HEK293T (cell line): ENCODE measurements at regions not wholly inside any gene's neighbourhood (a gene's known extent, or its start where the extent isn't known, plus 50 kb on each side); places are given as distances from the start of the nearest gene placed in this dataset.

Source experiments
- CTCF ChIA-PET: fragments of 350-600 bp; formaldehyde crosslinking; extraction: SDS; loops from one replicate; lab custom pipeline; 2021; ENCODE audit warnings: antibody characterized with exemption, inconsistent platforms; lab: Yijun Ruan, JAX
- POLR2A ChIA-PET: fragments of 350-600 bp; formaldehyde crosslinking; extraction: SDS; loops from one replicate; lab custom pipeline; 2020; ENCODE audit warnings: antibody characterized with exemption, inconsistent platforms; lab: Yijun Ruan, JAX
- DNase-seq: peaks from one replicate; pipeline ENCODE4 v3.0.0; 2012; ENCODE audit warnings: mixed read lengths; ENCODE audit errors: extremely low spot score
- ARNT ChIP-seq: fragments of 450-650 bp; IDR thresholded peaks from 2 replicates; pipeline ENCODE4 v1.6.1; 2017; ENCODE audit warnings: mild to moderate bottlenecking
- BHLHE40 ChIP-seq: fragments of 450-650 bp; IDR thresholded peaks from 2 replicates; pipeline ENCODE4 v1.6.1; 2016; ENCODE audit warnings: mild to moderate bottlenecking, moderate library complexity, borderline replicate concordance
- CTBP1 ChIP-seq: fragments of 450-650 bp; IDR thresholded peaks from 2 replicates; pipeline ENCODE4 v1.6.1; 2016; ENCODE audit warnings: borderline replicate concordance
- ELF4 ChIP-seq: fragments of 450-650 bp; IDR thresholded peaks from 2 replicates; pipeline ENCODE4 v1.6.1; 2017; ENCODE audit warnings: antibody characterized with exemption
- FOXA1 ChIP-seq: fragments of 450-650 bp; IDR thresholded peaks from 2 replicates; pipeline ENCODE4 v1.6.1; 2016; ENCODE audit warnings: mild to moderate bottlenecking
- FOXK2 ChIP-seq: fragments of 450-650 bp; IDR thresholded peaks from 2 replicates; pipeline ENCODE4 v1.6.1; 2016; ENCODE audit warnings: mild to moderate bottlenecking
- FOXM1 ChIP-seq: fragments of 450-650 bp; IDR thresholded peaks from 2 replicates; pipeline ENCODE4 v1.6.1; 2017; ENCODE audit warnings: mild to moderate bottlenecking, borderline replicate concordance
- HDGF ChIP-seq: fragments of 450-650 bp; IDR thresholded peaks from 2 replicates; pipeline ENCODE4 v1.6.1; 2017; ENCODE audit warnings: antibody characterized with exemption, borderline replicate concordance
- L3MBTL2 ChIP-seq: fragments of 450-650 bp; conservative IDR thresholded peaks from 2 replicates; pipeline ENCODE4 v1.6.1; 2016; ENCODE audit warnings: mild to moderate bottlenecking
- LEF1 ChIP-seq: fragments of 450-650 bp; IDR thresholded peaks from 2 replicates; pipeline ENCODE4 v1.6.1; 2017; ENCODE audit warnings: mild to moderate bottlenecking, borderline replicate concordance
- NFRKB ChIP-seq: fragments of 450-650 bp; IDR thresholded peaks from 2 replicates; pipeline ENCODE4 v1.6.1; 2016; ENCODE audit warnings: mild to moderate bottlenecking, moderate library complexity
- PKNOX1 ChIP-seq: fragments of 450-650 bp; IDR thresholded peaks from 2 replicates; pipeline ENCODE4 v1.6.1; 2016
- SP1 ChIP-seq: fragments of 450-650 bp; IDR thresholded peaks from 2 replicates; pipeline ENCODE4 v1.6.1; 2017
- SUZ12 ChIP-seq: fragments of 450-650 bp; IDR thresholded peaks from 2 replicates; pipeline ENCODE4 v1.6.1; 2016; ENCODE audit warnings: mild to moderate bottlenecking
- TARDBP ChIP-seq: fragments of 450-650 bp; IDR thresholded peaks from 2 replicates; pipeline ENCODE4 v1.6.1; 2016
- ZNF384 ChIP-seq: fragments of 450-650 bp; IDR thresholded peaks from 2 replicates; pipeline ENCODE4 v1.6.1; 2016

GRCh38 chr20:61109221-61109805 lies 142.7 kb upstream of the CDH4 start:
- POLR2A ChIA-PET: no interaction called here
- no peak for DNase-seq
- CTCF ChIA-PET: no interaction called here
- TF ChIP-seq ZNF384: no peak
- TF ChIP-seq SP1: no peak
- TF ChIP-seq L3MBTL2: no peak
- TF ChIP-seq SUZ12: no peak
- no peak for TF ChIP-seq LEF1
- TF ChIP-seq FOXK2: no peak
- TF ChIP-seq BHLHE40: no peak
- no peak for TF ChIP-seq HDGF
- no peak for TF ChIP-seq TARDBP
- TF ChIP-seq PKNOX1: no peak
- TF ChIP-seq FOXA1: no peak
- no peak for TF ChIP-seq ARNT
- no peak for TF ChIP-seq NFRKB
- no peak for TF ChIP-seq FOXM1
- TF ChIP-seq CTBP1: no peak
- no peak for TF ChIP-seq ELF4

GRCh38 chr20:61112515-61112914 lies 139.5 kb upstream of the CDH4 start:
- POLR2A ChIA-PET: no interaction called here
- CTCF ChIA-PET: no interaction called here
- no peak for DNase-seq
- TF ChIP-seq NFRKB: no peak
- TF ChIP-seq FOXK2: no peak
- no peak for TF ChIP-seq FOXA1
- TF ChIP-seq BHLHE40: no peak
- no peak for TF ChIP-seq LEF1
- no peak for TF ChIP-seq HDGF
- no peak for TF ChIP-seq SP1
- no peak for TF ChIP-seq CTBP1
- TF ChIP-seq TARDBP: no peak
- no peak for TF ChIP-seq ZNF384
- no peak for TF ChIP-seq SUZ12
- TF ChIP-seq ARNT: no peak
- TF ChIP-seq L3MBTL2: no peak
- TF ChIP-seq PKNOX1: no peak
- TF ChIP-seq FOXM1: no peak
- no peak for TF ChIP-seq ELF4

- ChIA-PET POLR2A (no interaction called here), CTCF (no interaction called here)
- no peak for TF ChIP-seq CTBP1
- no peak for TF ChIP-seq ELF4
- no peak for TF ChIP-seq BHLHE40
- no peak for TF ChIP-seq FOXA1
- no peak for TF ChIP-seq SUZ12
- TF ChIP-seq TARDBP: no peak
- no peak for TF ChIP-seq ARNT
- TF ChIP-seq NFRKB: no peak
- no peak for TF ChIP-seq FOXM1
- DNase-seq: no peak
Observed at GRCh38 chr20:61113731-61114130, 138.3 kb upstream of the CDH4 start.

- CTCF ChIA-PET: no interaction called here
- POLR2A ChIA-PET: no interaction called here
Observed at GRCh38 chr20:61114493-61115175, 137.4 kb upstream of the CDH4 start.

GRCh38 chr20:61115364-61116065 lies 136.5 kb upstream of the CDH4 start:
- POLR2A ChIA-PET: no interaction called here
- TF ChIP-seq SUZ12: no peak
- TF ChIP-seq ELF4: no peak
- TF ChIP-seq FOXA1: no peak
- TF ChIP-seq CTBP1: no peak
- TF ChIP-seq FOXM1: no peak
- TF ChIP-seq SP1: no peak
- CTCF ChIA-PET: interaction anchor here (0.6 to 0.7 kb wide), 2 partner anchors 319 to 874 kb away, joined by 3 read pairs; no protein-coding TSS in a partner anchor
- no peak for DNase-seq

More at GRCh38 chr20:61114493-61115175, 137.4 kb upstream of the CDH4 start:
- DNase-seq: no peak
- no peak for TF ChIP-seq FOXM1
- no peak for TF ChIP-seq BHLHE40
- no peak for TF ChIP-seq ARNT
- TF ChIP-seq FOXK2: no peak
- no peak for TF ChIP-seq NFRKB

GRCh38 chr20:61117725-61118124 lies 134.3 kb upstream of the CDH4 start:
- DNase-seq: no peak
- ChIA-PET CTCF (interaction anchor here (0.6 kb wide), 2 partner anchors 13 to 28 kb away, joined by 3 to 4 read pairs; no protein-coding TSS in a partner anchor), POLR2A (no interaction called here)
- no peak for TF ChIP-seq CTBP1
- TF ChIP-seq PKNOX1: no peak
- no peak for TF ChIP-seq ZNF384
- TF ChIP-seq L3MBTL2: no peak
- no peak for TF ChIP-seq FOXK2
- no peak for TF ChIP-seq FOXM1
- TF ChIP-seq TARDBP: no peak
- no peak for TF ChIP-seq NFRKB
- no peak for TF ChIP-seq BHLHE40
- TF ChIP-seq HDGF: no peak
- no peak for TF ChIP-seq ARNT
